MCF 10A (cell line): ENCODE measurements at regions not wholly inside any gene's neighbourhood (a gene's known extent, or its start where the extent isn't known, plus 50 kb on each side); places are given as distances from the start of the nearest gene placed in this dataset.

ENCODE experiments used
- BruUV-seq: library from RNA; stranded (reverse); fragments of 400-500 nt; replicated peaks from 2 replicates; lab custom pipeline; 2021; lab: Mats Ljungman, UMichigan
- CTCF ChIA-PET: fragments of 300-600 bp; sonication (Branson Sonifier 250); formaldehyde crosslinking; extraction: SDS; loops from one replicate; lab custom pipeline; 2021; ENCODE audit warnings: antibody characterized with exemption, inconsistent platforms; lab: Yijun Ruan, JAX
- POLR2A ChIA-PET: fragments of 300-600, 350-650 bp; sonication (Branson Sonifier 250); formaldehyde crosslinking; extraction: SDS; loops from one replicate; lab custom pipeline; 2020; ENCODE audit warnings: antibody characterized with exemption, inconsistent platforms; lab: Yijun Ruan, JAX
- DNase-seq: peaks from one replicate; pipeline ENCODE4 v3.0.0-alpha.2; 2018; ENCODE audit not compliant: unreplicated experiment
- H3K27ac Mint-ChIP-seq: one replicate; pipeline ENCODE4 v1.8.0; 2022; ENCODE audit warnings: mild to moderate bottlenecking, low read depth, mixed read lengths; ENCODE audit not compliant: unreplicated experiment
- H3K27me3 Mint-ChIP-seq: one replicate; pipeline ENCODE4 v1.8.0; 2022; ENCODE audit warnings: mixed read lengths; ENCODE audit not compliant: insufficient read depth, unreplicated experiment
- H3K36me3 Mint-ChIP-seq: one replicate; pipeline ENCODE4 v1.8.0; 2022; ENCODE audit warnings: mild to moderate bottlenecking, moderate library complexity, mixed read lengths; ENCODE audit not compliant: insufficient read depth, unreplicated experiment
- H3K4me1 Mint-ChIP-seq: one replicate; pipeline ENCODE4 v1.8.0; 2022; ENCODE audit warnings: mixed read lengths; ENCODE audit not compliant: insufficient read depth, unreplicated experiment
- H3K4me3 Mint-ChIP-seq: one replicate; pipeline ENCODE4 v1.8.0; 2022; ENCODE audit warnings: mild to moderate bottlenecking, moderate library complexity, mixed read lengths; ENCODE audit not compliant: unreplicated experiment
- H3K9me3 Mint-ChIP-seq: one replicate; pipeline ENCODE4 v1.8.0; 2022; ENCODE audit warnings: mixed read lengths; ENCODE audit not compliant: unreplicated experiment
- intact Hi-C: fragments of 100-400 bp; cut with micrococcal nuclease; formaldehyde crosslinking; loops from 2 replicates; pipeline ENCODE4 v1.14.1; 2022
- TF ChIP-seq, protein P1 (sequence below): fragments of 200-600 bp; IDR thresholded peaks from one replicate; pipeline ENCODE4 v1.8.0; 2022; ENCODE audit warnings: antibody characterized with exemption, mild to moderate bottlenecking; ENCODE audit not compliant: unreplicated experiment

DNA sequence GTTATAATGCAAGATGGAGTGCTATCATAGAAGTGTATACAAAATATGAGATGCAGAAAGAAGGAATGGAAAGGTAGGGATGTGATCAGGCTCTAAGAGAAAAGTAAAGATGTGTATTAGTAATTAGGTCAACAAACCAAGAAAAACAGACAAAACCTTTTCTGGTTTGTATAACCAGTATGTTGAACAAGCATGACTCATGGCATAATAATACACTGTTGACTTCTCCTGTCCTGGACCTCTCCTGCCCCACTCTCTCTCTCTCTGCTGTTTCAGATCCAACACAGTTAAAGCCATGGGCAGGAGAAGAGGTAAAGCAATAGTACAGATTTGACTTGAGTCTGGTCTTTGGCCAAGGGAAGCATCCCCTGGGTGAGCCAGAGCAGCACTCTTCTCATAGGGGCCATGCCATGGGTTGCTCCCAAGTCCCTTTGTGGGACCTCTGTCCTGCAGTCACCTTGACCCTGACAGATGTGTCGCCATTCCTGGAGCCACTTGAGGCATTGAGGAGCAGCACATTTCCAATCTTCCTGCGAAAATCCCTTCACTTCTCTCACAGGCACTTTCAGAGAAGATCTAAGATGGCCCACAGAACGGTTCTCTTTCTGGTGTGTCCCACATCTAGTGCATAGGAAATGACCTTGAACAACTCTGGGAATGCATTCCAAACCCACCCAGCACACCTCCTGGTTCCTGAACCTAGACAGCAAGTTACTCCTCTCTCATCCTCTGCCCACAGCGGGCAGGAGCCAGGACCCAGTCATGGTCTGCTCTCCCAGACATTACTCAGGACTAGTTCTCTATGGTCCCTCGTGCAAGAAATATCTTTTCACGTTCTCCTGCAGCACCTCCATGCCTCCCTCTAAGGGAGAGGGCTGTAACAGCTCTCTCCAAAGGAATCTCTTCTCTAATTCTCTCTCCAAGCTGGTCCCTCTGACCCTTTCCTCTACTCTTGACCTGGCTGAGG lies 58.2 kb upstream of the PRSS23 start:
- Mint-ChIP-seq H3K9me3 (no peaks in the 10 kb centered on the region), H3K27me3 (no peaks in the 10 kb centered on the region), H3K36me3 (no peaks in the 10 kb centered on the region), H3K27ac (peak overlapping the region; percentile 84), H3K4me1 (peaks cover 65% of the 10 kb centered on the region), H3K4me3 (peak overlapping the region; percentile 31)
- TF ChIP-seq, protein P1, sequence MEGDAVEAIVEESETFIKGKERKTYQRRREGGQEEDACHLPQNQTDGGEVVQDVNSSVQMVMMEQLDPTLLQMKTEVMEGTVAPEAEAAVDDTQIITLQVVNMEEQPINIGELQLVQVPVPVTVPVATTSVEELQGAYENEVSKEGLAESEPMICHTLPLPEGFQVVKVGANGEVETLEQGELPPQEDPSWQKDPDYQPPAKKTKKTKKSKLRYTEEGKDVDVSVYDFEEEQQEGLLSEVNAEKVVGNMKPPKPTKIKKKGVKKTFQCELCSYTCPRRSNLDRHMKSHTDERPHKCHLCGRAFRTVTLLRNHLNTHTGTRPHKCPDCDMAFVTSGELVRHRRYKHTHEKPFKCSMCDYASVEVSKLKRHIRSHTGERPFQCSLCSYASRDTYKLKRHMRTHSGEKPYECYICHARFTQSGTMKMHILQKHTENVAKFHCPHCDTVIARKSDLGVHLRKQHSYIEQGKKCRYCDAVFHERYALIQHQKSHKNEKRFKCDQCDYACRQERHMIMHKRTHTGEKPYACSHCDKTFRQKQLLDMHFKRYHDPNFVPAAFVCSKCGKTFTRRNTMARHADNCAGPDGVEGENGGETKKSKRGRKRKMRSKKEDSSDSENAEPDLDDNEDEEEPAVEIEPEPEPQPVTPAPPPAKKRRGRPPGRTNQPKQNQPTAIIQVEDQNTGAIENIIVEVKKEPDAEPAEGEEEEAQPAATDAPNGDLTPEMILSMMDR, result no peak
- ChIA-PET POLR2A (interaction anchor here (0.6 to 2.5 kb wide), 11 partner anchors 9 to 674 kb away, joined by 3 to 17 read pairs (median 4); no protein-coding TSS in a partner anchor), CTCF (interaction anchor here (0.6 to 1.4 kb wide), 5 partner anchors 8 to 382 kb away, joined by 3 to 5 read pairs (median 3); no protein-coding TSS in a partner anchor)
- no TSS peak for BruUV-seq
- intact Hi-C loops, result loop anchor here (2.0 kb wide), 2 partner anchors 45 to 133 kb away; no protein-coding TSS in a partner anchor
- peak; percentile 82 for DNase-seq

DNA sequence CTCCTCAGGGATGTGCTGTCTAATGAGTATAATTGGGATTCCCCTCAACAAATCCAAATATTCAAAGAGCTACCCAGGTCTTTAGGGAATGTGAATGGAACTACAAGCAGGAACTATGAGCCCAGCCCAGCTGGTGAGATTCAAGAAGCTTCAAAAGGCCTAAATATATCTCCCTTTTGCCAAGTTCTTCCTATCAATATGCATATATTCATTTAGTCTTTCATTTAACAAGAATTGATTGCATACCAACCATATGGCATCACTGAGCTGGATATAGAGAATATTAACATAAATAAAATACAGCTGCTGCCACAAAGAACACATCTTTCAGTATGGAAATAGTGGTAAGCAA lies 58.9 kb upstream of the PRSS23 start:
- peak overlapping the region; percentile 96 for H3K27ac Mint-ChIP-seq
- H3K4me1 Mint-ChIP-seq, result peaks cover 66% of the 10 kb centered on the region
- no peaks in the 10 kb centered on the region for H3K27me3 Mint-ChIP-seq
- DNase-seq, result no peak
- H3K36me3 Mint-ChIP-seq, result no peaks in the 10 kb centered on the region
- POLR2A ChIA-PET, result interaction anchor here (0.9 to 2.5 kb wide), 9 partner anchors 14 to 674 kb away, joined by 3 to 17 read pairs (median 4); no protein-coding TSS in a partner anchor
- CTCF ChIA-PET, result interaction anchor here (0.7 to 1.5 kb wide), 6 partner anchors 20 to 382 kb away, joined by 3 to 5 read pairs (median 3); no protein-coding TSS in a partner anchor
- H3K4me3 Mint-ChIP-seq, result no peak overlapping the region
- intact Hi-C loops, result loop anchor here (2.0 kb wide), 1 partner anchor 45 kb away; no protein-coding TSS in a partner anchor
- no TSS peak for BruUV-seq
- TF ChIP-seq, protein P1, result no peak
- H3K9me3 Mint-ChIP-seq, result no peaks in the 10 kb centered on the region

DNA sequence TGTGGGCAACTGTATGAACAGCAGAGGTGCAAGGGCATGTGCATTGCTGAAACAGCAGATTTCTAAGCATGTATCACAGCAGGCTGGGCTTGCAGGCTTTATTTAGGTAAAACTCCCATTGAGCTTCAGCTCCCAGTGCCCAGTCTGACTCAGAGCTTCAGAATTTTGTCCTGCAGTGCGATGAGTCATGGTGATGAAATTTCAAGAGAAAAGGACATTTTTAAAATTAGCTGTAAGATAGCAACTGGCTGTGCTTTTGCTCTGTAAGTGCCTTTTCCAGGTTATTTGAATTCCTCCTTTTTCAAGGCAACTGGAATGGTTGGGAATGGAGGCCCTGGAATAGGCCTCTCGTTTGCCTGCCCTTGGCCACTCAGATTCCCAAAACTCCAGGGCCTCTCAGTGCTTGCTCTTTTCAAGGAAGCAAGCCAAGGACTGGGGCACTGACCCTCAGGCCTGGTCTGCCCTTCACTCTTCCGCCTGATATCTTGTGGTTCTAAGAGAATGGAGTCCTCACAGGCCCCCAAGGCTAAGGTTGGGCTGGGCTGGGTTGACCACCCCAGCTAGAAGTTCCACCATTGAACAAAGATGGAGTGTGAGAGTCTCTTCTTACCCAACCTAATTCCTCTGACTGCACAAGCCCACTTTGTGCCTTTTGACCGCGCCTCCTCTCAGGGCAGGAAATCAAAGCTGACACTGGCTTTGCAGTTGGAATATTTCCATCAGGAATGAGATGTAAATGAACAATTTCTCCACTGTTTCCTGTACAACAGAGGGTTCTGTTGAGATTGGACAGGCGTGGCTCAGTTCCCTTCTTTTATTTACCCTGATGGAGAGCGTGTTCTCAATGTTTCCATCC lies 59.5 kb upstream of the PRSS23 start:
- POLR2A ChIA-PET, result interaction anchor here (0.7 to 2.5 kb wide), 12 partner anchors 13 to 673 kb away, joined by 3 to 17 read pairs (median 4); partner anchors contain the start of gene EED
- no peaks in the 10 kb centered on the region for H3K36me3 Mint-ChIP-seq
- TF ChIP-seq, protein P1, result no peak
- BruUV-seq, result no TSS peak
- peak; percentile 94 for DNase-seq
- intact Hi-C loops, result loop anchor here (2.0 kb wide), 1 partner anchor 44 kb away; no protein-coding TSS in a partner anchor
- CTCF ChIA-PET, result interaction anchor here (0.7 to 1.5 kb wide), 7 partner anchors 8 to 381 kb away, joined by 3 to 5 read pairs (median 3); no protein-coding TSS in a partner anchor
- peak overlapping the region; percentile 49 for H3K4me3 Mint-ChIP-seq
- peaks cover 72% of the 10 kb centered on the region for H3K4me1 Mint-ChIP-seq
- H3K9me3 Mint-ChIP-seq, result no peaks in the 10 kb centered on the region
- peak overlapping the region; percentile 96 for H3K27ac Mint-ChIP-seq
- no peaks in the 10 kb centered on the region for H3K27me3 Mint-ChIP-seq
